ENCODE measurements at regions not wholly inside any gene's neighbourhood (a gene's known extent, or its start where the extent isn't known, plus 50 kb on each side); places are given as distances from the start of the nearest gene placed in this dataset.
"Not testable (repeated sequence)": the region's sequence is repeated elsewhere in the genome, so short reads cannot be mapped to it uniquely, and the experiment has no call there.

- no peak for TF ChIP-seq CTCF (IDR thresholded peaks at IDR 0.05)
Observed at GRCh38 chr3:65142456-65142855, 454.7 kb upstream of the ADAMTS9 start.

GRCh38 chr3:65138556-65138955 lies 450.8 kb upstream of the ADAMTS9 start:
- no peak overlapping the region for H3K9ac ChIP-seq
- H3K4me3 ChIP-seq (ENCODE audit: low read depth, low read length), result no peak overlapping the region
- TF ChIP-seq CTCF (IDR thresholded peaks at IDR 0.05), result no peak
- no peak overlapping the region for H2AFZ ChIP-seq
- H3K79me2 ChIP-seq, result no peaks in the 10 kb centered on the region
- no peaks in the 10 kb centered on the region for H3K27me3 ChIP-seq (ENCODE audit: control insufficient read depth, insufficient read depth, low read length)
- H3K4me1 ChIP-seq, result no peaks in the 10 kb centered on the region
- no peak overlapping the region for H3K4me2 ChIP-seq (ENCODE audit: low read length)
- H3K27ac ChIP-seq, result no peak overlapping the region
- no peaks in the 10 kb centered on the region for H3K36me3 ChIP-seq (ENCODE audit: control insufficient read depth, insufficient read depth, low read length)
- H3K9me3 ChIP-seq (ENCODE audit: control insufficient read depth, low read length), result no peaks in the 10 kb centered on the region

More at GRCh38 chr3:65142456-65142855, 454.7 kb upstream of the ADAMTS9 start:
- Histone ChIP-seq H3K27me3 (ENCODE audit: control insufficient read depth, insufficient read depth, low read length) (no peaks in the 10 kb centered on the region), H3K4me3 (ENCODE audit: low read depth, low read length) (no peak overlapping the region), H3K9me3 (ENCODE audit: control insufficient read depth, low read length) (no peaks in the 10 kb centered on the region), H3K9ac (no peak overlapping the region), H3K36me3 (ENCODE audit: control insufficient read depth, insufficient read depth, low read length) (no peaks in the 10 kb centered on the region), H3K4me2 (ENCODE audit: low read length) (no peak overlapping the region), H3K4me1 (no peaks in the 10 kb centered on the region), H3K79me2 (no peaks in the 10 kb centered on the region), H2AFZ (no peak overlapping the region), H3K27ac (no peak overlapping the region)

GRCh38 chr3:65133752-65134151 lies 446.0 kb upstream of the ADAMTS9 start:
- H3K4me2 ChIP-seq (ENCODE audit: low read length); H3K36me3 ChIP-seq (ENCODE audit: control insufficient read depth, insufficient read depth, low read length); H2AFZ ChIP-seq; H3K79me2 ChIP-seq; H3K27me3 ChIP-seq (ENCODE audit: control insufficient read depth, insufficient read depth, low read length); H3K4me1 ChIP-seq; H3K9me3 ChIP-seq (ENCODE audit: control insufficient read depth, low read length); H3K27ac ChIP-seq; H3K4me3 ChIP-seq (ENCODE audit: low read depth, low read length); H3K9ac ChIP-seq: not testable (repeated sequence)

- H3K4me1 ChIP-seq, result no peaks in the 10 kb centered on the region
- H3K79me2 ChIP-seq, result no peaks in the 10 kb centered on the region
- H3K9me3 ChIP-seq (ENCODE audit: control insufficient read depth, low read length), result no peaks in the 10 kb centered on the region
- no peak for TF ChIP-seq CTCF (IDR thresholded peaks at IDR 0.05)
- no peak overlapping the region for H3K9ac ChIP-seq
- H3K4me2 ChIP-seq (ENCODE audit: low read length), result no peak overlapping the region
- no peak overlapping the region for H3K27ac ChIP-seq
- H2AFZ ChIP-seq, result no peak overlapping the region
- H3K4me3 ChIP-seq (ENCODE audit: low read depth, low read length), result no peak overlapping the region
- H3K36me3 ChIP-seq (ENCODE audit: control insufficient read depth, insufficient read depth, low read length), result no peaks in the 10 kb centered on the region
- H3K27me3 ChIP-seq (ENCODE audit: control insufficient read depth, insufficient read depth, low read length), result no peaks in the 10 kb centered on the region
Observed at GRCh38 chr3:65130782-65131181, 443.0 kb upstream of the ADAMTS9 start.

- H3K9me3 ChIP-seq (ENCODE audit: control insufficient read depth, low read length), result no peaks in the 10 kb centered on the region
- H3K36me3 ChIP-seq (ENCODE audit: control insufficient read depth, insufficient read depth, low read length), result no peaks in the 10 kb centered on the region
- H3K4me1 ChIP-seq, result no peaks in the 10 kb centered on the region
- no peaks in the 10 kb centered on the region for H3K79me2 ChIP-seq
- H2AFZ ChIP-seq, result no peak overlapping the region
- TF ChIP-seq CTCF (IDR thresholded peaks at IDR 0.05), result no peak
- no peak overlapping the region for H3K4me2 ChIP-seq (ENCODE audit: low read length)
- H3K4me3 ChIP-seq (ENCODE audit: low read depth, low read length), result no peak overlapping the region
- no peaks in the 10 kb centered on the region for H3K27me3 ChIP-seq (ENCODE audit: control insufficient read depth, insufficient read depth, low read length)
- H3K27ac ChIP-seq, result no peak overlapping the region
- H3K9ac ChIP-seq, result no peak overlapping the region
Observed at GRCh38 chr3:65128346-65128745, 440.5 kb upstream of the ADAMTS9 start.

All from parathyroid adenoma (tissue), 2 donors.